ENCODE measurements at regions not wholly inside any gene's neighbourhood (a gene's known extent, or its start where the extent isn't known, plus 50 kb on each side); places are given as distances from the start of the nearest gene placed in this dataset.
"Not testable (repeated sequence)": the region's sequence is repeated elsewhere in the genome, so short reads cannot be mapped to it uniquely, and the experiment has no call there.

DNA sequence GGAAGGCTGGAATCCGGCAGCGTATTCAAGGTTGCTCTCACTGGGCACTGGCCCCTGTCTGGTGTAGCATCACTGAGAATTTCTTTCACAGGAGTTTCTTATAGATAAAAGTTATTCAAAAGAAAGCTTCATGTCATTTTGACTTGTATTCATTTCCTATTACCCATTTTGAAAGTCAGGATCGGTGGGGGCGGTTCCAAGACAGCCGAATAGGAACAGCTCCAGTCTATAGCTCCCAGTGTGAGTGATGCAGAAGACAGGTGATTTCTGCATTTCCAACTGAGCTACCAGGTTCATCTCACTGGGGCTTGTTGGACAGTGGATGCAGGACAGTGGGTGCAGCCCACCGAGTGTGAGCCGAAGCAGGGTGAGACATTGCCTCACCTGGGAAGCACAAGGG lies 51.5 kb upstream of the CDC42EP3 start:
- 84% methylated on average over 7 of the region's 7 CpGs for WGBS
- H3K27ac ChIP-seq (ENCODE audit: low read length); H3K4me1 ChIP-seq (ENCODE audit: control insufficient read depth, insufficient read depth, low read length); H3K9me3 ChIP-seq (ENCODE audit: control insufficient read depth, low read length); H3K27me3 ChIP-seq (ENCODE audit: control insufficient read depth, insufficient read depth); H3K4me3 ChIP-seq (ENCODE audit: low read length); ATAC-seq; intact Hi-C loops (cut with DNase I); DNase-seq: not testable (repeated sequence)

DNA sequence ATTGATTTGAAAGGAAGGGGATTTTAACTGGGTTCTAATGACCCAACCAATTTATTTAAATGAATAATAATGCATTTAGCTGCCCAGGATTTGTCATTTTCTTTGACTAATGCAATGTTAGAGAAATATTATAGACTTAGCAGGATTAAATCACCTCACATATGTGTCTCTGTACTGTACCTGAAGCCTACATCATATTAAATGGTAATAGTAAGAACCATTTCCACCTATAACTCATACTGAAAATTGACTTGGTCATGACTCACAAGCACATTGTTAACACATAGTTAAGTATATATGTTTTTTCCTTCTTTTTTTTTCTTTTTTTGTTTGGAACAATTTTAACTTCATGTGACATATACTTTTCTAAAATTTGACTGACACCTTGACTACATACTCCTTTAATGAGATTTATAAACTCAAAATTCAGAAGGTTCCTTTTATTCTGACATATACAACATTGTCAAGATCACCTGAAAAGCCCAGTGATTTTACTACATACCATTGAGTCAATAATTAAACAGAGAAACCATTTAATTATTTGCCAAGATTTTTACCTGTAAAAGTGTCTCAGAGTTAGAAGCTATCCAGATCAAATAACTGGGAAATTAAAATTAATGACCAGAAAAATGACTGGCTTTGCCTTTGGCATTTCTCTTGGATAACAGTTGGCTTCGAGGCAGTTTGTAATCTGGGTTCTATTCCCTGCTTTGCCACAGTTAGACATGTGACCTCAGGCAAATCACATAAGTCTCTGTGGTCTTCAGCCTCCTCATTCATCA lies 58.8 kb upstream of the CDC42EP3 start:
- DNase-seq (no peak), ATAC-seq (no peak)
- 67% methylated on average over 1 of the region's 1 CpG for WGBS
- Histone ChIP-seq H3K27me3 (ENCODE audit: control insufficient read depth, insufficient read depth) (no peaks in the 10 kb centered on the region), H3K4me1 (ENCODE audit: control insufficient read depth, insufficient read depth, low read length) (no peaks in the 10 kb centered on the region), H3K27ac (ENCODE audit: low read length) (no peak overlapping the region), H3K9me3 (ENCODE audit: control insufficient read depth, low read length) (no peaks in the 10 kb centered on the region), H3K4me3 (ENCODE audit: low read length) (no peak overlapping the region)
- intact Hi-C loops (cut with DNase I) = no loop called here

DNA sequence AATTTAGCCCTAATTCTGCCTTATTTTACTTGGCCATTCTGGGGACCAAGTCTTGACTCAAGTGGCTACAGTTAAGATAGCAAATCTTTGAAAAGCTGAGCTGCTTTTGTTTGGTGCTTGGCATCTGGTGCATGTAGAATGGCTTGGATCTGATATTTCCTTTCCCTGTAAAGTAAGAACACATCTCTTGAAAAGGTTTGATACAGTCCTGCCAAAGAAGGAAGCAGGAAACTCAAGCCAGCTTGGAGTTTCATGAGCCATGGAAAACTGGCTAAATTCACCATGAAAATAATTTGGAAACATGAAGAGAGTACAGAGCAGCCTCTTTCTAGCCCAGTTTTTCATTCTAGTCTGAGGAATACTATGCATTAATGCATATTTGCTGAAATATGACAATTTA lies 61.0 kb upstream of the CDC42EP3 start:
- H3K27ac ChIP-seq (ENCODE audit: low read length); H3K4me3 ChIP-seq (ENCODE audit: low read length); H3K4me1 ChIP-seq (ENCODE audit: control insufficient read depth, insufficient read depth, low read length); ATAC-seq; intact Hi-C loops (cut with DNase I); H3K9me3 ChIP-seq (ENCODE audit: control insufficient read depth, low read length); DNase-seq; H3K27me3 ChIP-seq (ENCODE audit: control insufficient read depth, insufficient read depth): not testable (repeated sequence)

DNA sequence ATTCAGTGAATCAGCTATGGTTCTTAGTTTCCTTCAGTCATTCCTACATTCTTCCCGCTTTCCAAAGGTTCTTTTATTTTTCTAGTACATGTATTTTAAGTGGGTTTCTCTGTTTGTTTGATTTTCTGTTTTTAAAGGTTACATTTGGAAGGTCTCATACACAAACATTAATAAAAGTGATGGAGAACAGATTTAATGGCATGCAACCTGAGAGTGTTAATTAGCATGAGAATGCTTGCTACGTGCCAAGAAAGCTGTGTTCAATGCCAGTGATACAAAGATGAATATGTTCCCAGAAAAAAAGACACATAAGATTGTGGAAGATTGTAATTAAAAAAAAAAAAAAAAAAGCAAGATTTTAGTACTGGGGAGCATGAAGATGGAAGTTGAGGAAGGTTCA lies 61.8 kb upstream of the CDC42EP3 start:
- DNase-seq = no peak
- no peak overlapping the region for H3K4me3 ChIP-seq (ENCODE audit: low read length)
- 88% methylated on average over 2 of the region's 2 CpGs for WGBS

DNA sequence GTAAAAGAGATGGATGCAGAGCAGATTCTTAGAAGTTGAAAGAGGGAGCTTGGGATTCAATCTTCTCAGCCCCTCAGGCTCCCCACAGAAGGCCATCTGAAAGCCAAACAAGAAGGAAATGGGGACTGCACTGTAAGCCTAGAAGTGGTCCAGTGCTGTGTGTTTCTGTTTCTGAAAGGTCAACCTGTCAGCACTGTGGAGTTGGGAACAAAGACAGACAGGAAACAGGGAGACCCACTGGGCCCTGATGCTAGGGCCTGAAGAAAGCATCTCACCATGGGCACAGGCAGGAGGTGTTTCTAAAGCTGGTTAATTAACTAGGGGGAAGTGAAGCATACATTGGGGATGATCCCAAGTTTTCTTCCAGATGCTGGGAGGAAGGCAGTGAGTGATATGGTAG lies 62.5 kb upstream of the CDC42EP3 start:
- DNase-seq; H3K4me1 ChIP-seq (ENCODE audit: control insufficient read depth, insufficient read depth, low read length); H3K9me3 ChIP-seq (ENCODE audit: control insufficient read depth, low read length); intact Hi-C loops (cut with DNase I); H3K4me3 ChIP-seq (ENCODE audit: low read length); H3K27ac ChIP-seq (ENCODE audit: low read length); H3K27me3 ChIP-seq (ENCODE audit: control insufficient read depth, insufficient read depth); ATAC-seq: not testable (repeated sequence)

More for the DNA sequence above, 61.8 kb upstream of the CDC42EP3 start:
- no peaks in the 10 kb centered on the region for H3K9me3 ChIP-seq (ENCODE audit: control insufficient read depth, low read length)
- no peaks in the 10 kb centered on the region for H3K27me3 ChIP-seq (ENCODE audit: control insufficient read depth, insufficient read depth)
- H3K27ac ChIP-seq (ENCODE audit: low read length) = no peak overlapping the region
- H3K4me1 ChIP-seq (ENCODE audit: control insufficient read depth, insufficient read depth, low read length) = no peaks in the 10 kb centered on the region
- intact Hi-C loops (cut with DNase I) = no loop called here
- ATAC-seq = no peak

DNA sequence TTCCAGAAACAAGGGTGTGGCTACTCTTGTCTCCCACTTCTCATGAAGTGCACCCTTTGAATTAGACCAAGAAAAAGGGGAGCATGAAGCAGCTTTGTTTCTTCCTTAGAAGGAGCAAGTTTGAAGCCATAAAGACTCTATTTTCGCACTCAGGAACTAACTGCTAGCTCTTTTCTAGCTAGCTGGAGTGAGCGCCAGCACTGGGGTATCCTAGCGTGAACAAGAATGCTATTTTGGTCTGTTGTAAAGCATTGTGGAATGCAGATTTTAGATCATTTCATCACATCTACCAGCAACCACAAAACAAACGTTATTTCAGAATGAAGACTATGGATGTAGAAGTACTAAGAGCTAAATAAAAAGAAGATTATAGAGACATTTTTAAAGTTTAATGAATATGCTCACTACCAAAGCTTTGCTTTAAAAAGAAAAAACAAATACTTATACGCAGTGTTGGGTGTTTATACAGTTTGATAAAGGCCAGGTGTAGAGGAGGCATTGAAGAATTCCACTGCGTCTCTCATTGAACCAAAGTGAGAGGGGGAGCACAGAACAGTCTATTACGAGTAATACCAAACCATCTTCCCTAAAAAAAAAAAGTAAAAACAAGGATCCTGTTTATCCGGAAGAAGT lies 63.6 kb upstream of the CDC42EP3 start:
- H3K4me3 ChIP-seq (ENCODE audit: low read length); intact Hi-C loops (cut with DNase I); H3K27ac ChIP-seq (ENCODE audit: low read length); ATAC-seq; H3K27me3 ChIP-seq (ENCODE audit: control insufficient read depth, insufficient read depth); H3K9me3 ChIP-seq (ENCODE audit: control insufficient read depth, low read length); H3K4me1 ChIP-seq (ENCODE audit: control insufficient read depth, insufficient read depth, low read length): not testable (repeated sequence)
- 57% methylated on average over 8 of the region's 8 CpGs for WGBS
- peak in 1 of 3 donors; percentile 40 for DNase-seq

DNA sequence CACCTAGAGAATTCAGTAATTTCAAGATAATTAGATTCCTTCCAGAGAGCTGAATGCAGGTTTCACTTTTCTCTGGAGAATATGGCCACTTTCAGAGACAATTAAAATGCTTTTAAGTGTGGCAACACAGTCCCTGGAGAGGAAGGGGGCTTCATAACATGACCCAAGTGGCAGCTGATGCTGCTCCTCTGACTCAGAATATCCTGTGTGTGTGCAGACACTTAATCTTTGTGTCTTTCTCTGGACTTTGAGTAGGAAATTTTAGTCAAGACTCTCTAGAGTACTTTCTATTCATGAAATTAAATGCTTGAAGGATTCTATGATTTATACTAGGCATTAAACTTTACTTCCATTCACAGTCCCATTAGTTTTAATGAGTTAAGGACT lies 64.1 kb upstream of the CDC42EP3 start:
- intact Hi-C loops (cut with DNase I); DNase-seq; H3K27me3 ChIP-seq (ENCODE audit: control insufficient read depth, insufficient read depth); H3K27ac ChIP-seq (ENCODE audit: low read length); ATAC-seq; H3K4me1 ChIP-seq (ENCODE audit: control insufficient read depth, insufficient read depth, low read length); H3K4me3 ChIP-seq (ENCODE audit: low read length); H3K9me3 ChIP-seq (ENCODE audit: control insufficient read depth, low read length): not testable (repeated sequence)

DNA sequence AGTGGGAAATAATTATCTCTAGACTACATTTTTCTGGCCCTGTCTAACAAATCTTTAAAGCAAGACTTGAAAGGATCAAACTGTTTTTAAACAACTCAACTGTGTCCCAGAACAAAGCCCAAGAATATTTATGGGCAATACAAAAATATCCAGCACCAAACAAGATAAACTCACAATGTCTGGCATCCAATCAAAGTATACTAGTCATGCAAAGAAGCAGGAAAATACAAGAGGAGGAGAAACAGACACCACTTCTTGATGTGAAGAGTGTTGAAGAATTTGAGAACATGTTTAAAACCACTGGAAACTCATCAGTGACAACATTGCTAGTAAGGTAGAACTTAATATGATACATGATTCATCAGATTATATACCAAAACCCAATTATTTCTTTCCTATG lies 66.1 kb upstream of the CDC42EP3 start:
- Histone ChIP-seq H3K4me3 (ENCODE audit: low read length) (no peak overlapping the region), H3K27me3 (ENCODE audit: control insufficient read depth, insufficient read depth) (no peaks in the 10 kb centered on the region), H3K9me3 (ENCODE audit: control insufficient read depth, low read length) (no peaks in the 10 kb centered on the region), H3K27ac (ENCODE audit: low read length) (no peak overlapping the region), H3K4me1 (ENCODE audit: control insufficient read depth, insufficient read depth, low read length) (no peaks in the 10 kb centered on the region)
- no peak for ATAC-seq
- DNase-seq = no peak
- intact Hi-C loops (cut with DNase I) = no loop called here

DNA sequence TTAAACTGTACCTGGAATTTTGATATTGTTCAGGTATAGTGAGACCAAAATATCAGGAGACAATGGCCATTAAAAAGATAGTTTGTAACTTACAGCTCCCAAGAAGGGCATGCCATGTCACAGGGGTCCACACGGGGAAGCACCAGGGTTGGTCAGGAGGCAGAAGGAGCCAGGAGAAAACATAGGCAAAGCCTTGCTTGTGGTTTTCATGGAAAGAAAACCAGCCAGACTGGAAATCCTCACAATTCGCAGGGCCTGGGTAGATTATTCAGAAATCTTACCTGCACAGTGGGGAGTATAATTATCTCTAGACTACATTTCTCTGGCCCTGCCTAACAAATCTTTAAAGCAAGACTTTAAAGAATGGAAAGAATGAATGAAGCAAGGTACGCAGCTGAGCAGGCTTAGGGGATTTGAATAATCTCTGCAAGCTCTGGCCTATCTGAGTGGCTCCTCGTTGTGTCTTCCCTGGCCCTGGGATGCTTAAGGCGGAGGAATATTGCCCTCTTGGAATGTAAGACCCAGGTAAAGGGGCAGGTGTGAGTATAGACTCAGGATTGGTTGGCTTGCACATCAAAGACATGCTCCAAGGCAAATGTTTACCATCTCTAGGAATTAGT lies 66.9 kb upstream of the CDC42EP3 start:
- no peaks in the 10 kb centered on the region for H3K27me3 ChIP-seq (ENCODE audit: control insufficient read depth, insufficient read depth)
- WGBS = 95% methylated on average over 5 of the region's 5 CpGs
- H3K9me3 ChIP-seq (ENCODE audit: control insufficient read depth, low read length) = no peaks in the 10 kb centered on the region
- no peaks in the 10 kb centered on the region for H3K4me1 ChIP-seq (ENCODE audit: control insufficient read depth, insufficient read depth, low read length)
- ATAC-seq (no peak), DNase-seq (no peak)
- intact Hi-C loops (cut with DNase I) = no loop called here
- no peak overlapping the region for H3K27ac ChIP-seq (ENCODE audit: low read length)
- no peak overlapping the region for H3K4me3 ChIP-seq (ENCODE audit: low read length)

DNA sequence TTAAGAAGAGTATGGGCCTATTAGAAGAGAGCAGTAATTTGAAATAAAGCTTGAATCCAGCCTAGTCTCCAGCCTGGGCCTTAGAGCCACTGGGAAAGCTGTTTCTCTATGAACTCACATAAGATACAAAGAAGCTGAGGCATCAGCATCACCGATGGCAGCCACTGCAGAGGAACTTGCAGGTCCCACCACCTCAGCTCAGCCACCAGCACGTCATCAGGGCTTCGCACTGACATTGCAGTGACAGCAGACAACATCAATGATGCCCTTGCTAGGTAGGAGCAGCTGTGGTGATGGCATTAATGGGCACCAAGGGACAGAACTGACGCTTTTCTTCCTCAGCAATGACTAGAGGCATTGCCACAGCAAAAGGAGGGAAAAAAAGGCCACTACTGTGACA lies 67.7 kb upstream of the CDC42EP3 start:
- Histone ChIP-seq H3K4me1 (ENCODE audit: control insufficient read depth, insufficient read depth, low read length) (no peaks in the 10 kb centered on the region), H3K27ac (ENCODE audit: low read length) (no peak overlapping the region), H3K4me3 (ENCODE audit: low read length) (no peak overlapping the region), H3K27me3 (ENCODE audit: control insufficient read depth, insufficient read depth) (no peaks in the 10 kb centered on the region), H3K9me3 (ENCODE audit: control insufficient read depth, low read length) (no peaks in the 10 kb centered on the region)
- WGBS = 95% methylated on average over 4 of the region's 4 CpGs
- ATAC-seq (no peak), DNase-seq (no peak)
- intact Hi-C loops (cut with DNase I) = no loop called here

DNA sequence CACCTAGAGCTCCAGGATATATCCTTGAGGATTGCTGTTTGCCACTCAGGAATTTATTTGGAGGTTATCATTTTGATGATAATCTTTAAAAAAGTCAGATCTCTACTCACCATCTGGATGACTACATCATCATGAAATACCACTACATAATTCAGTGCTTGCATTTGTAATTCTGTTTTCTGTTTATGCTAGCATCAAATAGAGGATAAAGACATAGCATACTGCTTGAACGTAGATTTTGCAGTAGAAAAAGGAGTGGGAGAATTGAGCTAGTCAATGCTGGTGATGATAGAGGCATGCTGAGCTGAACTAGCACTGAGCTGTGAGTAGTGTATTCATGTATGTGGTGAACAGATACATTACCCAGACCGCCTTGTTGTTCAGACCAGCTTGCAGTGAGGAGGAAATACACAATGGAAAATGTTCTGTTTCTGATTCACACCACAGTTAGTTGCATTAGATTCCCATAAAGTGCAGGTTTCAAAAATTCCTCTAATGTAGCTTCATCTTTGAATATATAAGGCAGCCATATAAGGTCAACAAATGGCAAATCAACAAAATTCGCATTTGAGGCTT lies 68.8 kb upstream of the CDC42EP3 start:
- Histone ChIP-seq H3K27ac (ENCODE audit: low read length) (no peak overlapping the region), H3K27me3 (ENCODE audit: control insufficient read depth, insufficient read depth) (no peaks in the 10 kb centered on the region), H3K4me3 (ENCODE audit: low read length) (no peak overlapping the region), H3K9me3 (ENCODE audit: control insufficient read depth, low read length) (no peaks in the 10 kb centered on the region), H3K4me1 (ENCODE audit: control insufficient read depth, insufficient read depth, low read length) (no peaks in the 10 kb centered on the region)
- ATAC-seq (no peak), DNase-seq (no peak)
- intact Hi-C loops (cut with DNase I) = no loop called here
- WGBS = 89% methylated on average over 3 of the region's 3 CpGs
